GM12874 (cell line): ENCODE measurements at regions not wholly inside any gene's neighbourhood (a gene's known extent, or its start where the extent isn't known, plus 50 kb on each side); places are given as distances from the start of the nearest gene placed in this dataset.

ENCODE experiments used
- TF ChIP-seq, protein P1 (sequence below): IDR thresholded peaks from 2 replicates; pipeline ENCODE4 v1.5.1; 2011; ENCODE audit warnings: low read depth, mild to moderate bottlenecking, control low read depth, low read length, moderate library complexity; ENCODE audit not compliant: insufficient read depth

DNA sequence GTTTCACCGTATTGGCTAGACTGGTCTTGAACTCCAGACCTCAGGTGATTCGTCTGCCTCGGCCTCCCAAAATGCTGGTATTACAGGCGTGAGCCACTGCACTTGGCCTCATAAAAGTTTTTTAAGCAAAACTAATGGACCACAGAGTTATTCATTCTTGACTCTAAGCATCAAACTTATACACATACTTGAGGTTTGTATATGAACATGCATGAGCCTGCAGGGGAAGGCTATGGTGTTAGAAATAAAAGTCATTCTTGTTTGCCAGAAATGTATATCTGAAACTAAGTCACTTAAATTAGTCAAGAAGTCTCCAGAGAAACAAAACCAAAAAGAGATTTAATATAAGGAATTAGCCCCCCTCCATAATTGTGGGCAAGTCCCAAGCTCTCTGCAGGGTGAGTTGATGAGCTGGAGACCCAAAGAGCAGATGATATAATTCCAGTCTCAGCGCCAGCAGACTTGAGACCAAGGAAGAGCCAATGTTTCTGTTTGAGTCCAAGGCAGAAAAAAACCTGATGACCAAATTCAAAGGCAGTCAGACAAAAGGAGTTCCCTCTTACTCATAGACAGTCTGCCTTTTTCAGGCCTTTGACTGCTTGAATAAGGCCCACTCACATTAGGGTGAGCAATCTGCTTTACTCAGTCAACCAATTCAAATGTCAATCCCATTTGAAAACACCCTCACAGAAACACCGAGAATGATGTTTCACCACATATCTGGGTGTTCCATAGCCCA lies 69.0 kb upstream of the DSG1 start:
- TF ChIP-seq, protein P1, sequence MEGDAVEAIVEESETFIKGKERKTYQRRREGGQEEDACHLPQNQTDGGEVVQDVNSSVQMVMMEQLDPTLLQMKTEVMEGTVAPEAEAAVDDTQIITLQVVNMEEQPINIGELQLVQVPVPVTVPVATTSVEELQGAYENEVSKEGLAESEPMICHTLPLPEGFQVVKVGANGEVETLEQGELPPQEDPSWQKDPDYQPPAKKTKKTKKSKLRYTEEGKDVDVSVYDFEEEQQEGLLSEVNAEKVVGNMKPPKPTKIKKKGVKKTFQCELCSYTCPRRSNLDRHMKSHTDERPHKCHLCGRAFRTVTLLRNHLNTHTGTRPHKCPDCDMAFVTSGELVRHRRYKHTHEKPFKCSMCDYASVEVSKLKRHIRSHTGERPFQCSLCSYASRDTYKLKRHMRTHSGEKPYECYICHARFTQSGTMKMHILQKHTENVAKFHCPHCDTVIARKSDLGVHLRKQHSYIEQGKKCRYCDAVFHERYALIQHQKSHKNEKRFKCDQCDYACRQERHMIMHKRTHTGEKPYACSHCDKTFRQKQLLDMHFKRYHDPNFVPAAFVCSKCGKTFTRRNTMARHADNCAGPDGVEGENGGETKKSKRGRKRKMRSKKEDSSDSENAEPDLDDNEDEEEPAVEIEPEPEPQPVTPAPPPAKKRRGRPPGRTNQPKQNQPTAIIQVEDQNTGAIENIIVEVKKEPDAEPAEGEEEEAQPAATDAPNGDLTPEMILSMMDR = no peak

DNA sequence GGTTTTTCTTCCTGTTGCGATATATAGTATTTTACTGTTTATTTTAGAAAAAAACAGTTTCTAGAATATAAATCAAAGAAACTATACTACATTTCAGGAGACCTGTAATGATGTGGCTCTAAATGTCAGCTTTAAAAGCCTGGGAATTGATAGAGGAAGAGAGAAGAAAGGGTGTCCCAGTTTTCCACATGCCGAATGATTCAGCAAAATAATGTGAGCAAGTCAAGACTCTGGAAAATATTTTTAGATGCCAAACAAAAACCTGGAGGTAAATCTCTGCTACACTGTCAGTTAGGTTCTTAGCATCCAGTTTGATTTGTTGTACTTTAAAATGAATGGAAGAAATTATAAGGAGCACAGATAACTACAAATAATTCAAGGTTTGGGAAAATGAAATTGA lies 67.1 kb upstream of the DSG1 start:
- TF ChIP-seq, protein P1 = no peak

DNA sequence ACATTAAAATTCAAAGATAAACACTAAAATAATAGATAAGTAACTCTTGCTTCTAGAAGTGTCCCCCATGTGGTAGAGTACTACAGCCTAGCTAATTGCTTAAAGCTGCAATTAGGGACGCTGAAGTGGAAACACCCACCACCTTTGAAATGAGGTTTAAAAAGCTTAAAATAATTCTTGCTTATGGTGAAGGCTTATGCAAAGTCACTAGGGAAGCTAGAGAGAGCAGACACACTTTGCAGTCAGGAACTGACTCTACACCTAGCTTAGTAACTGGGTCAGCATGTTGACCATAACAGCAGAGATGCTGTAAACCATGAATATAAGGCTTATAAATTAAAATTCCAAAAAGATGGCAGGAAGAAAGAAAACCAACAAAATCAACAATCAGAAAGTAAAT lies 65.4 kb upstream of the DSG1 start:
- TF ChIP-seq, protein P1 = no peak

DNA sequence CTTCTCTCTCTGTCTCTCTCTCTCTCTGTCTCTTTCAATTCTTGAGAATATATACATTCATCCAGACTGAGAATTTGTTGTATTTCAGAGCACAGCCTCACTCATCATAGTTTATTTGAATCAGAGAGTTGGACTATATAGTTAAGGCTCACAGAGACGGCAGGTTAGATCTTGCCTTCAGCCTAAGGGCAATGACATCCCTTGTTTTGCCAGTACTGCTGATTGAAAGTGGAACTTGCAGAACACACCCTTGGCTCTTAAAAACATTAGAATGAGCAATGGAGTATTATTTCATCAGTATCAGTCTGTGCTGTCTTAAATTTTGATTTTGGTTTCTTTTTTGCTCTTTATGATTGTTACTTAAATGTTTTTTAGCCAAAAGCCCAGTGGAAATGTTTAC lies 62.0 kb upstream of the DSG1 start:
- TF ChIP-seq, protein P1 = no peak

DNA sequence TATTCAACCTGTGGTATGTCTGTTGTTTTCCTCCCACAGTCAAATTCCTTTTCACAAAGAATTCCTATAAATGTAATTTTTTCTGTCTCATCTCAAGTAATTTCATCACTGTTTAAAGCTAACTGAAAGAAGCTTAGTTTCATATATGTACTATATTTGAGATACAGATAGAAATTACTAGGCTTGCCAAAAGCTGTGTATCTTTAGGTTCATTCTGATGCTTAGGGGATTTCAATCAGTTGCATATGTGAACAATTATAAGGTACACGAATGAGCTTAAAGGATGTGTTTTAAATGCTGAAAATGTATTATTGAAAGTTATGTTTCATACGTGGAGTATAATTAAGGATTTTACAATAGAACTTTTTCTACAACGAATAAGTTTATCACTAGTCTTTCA lies 59.2 kb upstream of the DSG1 start:
- TF ChIP-seq, protein P1 = no peak

DNA sequence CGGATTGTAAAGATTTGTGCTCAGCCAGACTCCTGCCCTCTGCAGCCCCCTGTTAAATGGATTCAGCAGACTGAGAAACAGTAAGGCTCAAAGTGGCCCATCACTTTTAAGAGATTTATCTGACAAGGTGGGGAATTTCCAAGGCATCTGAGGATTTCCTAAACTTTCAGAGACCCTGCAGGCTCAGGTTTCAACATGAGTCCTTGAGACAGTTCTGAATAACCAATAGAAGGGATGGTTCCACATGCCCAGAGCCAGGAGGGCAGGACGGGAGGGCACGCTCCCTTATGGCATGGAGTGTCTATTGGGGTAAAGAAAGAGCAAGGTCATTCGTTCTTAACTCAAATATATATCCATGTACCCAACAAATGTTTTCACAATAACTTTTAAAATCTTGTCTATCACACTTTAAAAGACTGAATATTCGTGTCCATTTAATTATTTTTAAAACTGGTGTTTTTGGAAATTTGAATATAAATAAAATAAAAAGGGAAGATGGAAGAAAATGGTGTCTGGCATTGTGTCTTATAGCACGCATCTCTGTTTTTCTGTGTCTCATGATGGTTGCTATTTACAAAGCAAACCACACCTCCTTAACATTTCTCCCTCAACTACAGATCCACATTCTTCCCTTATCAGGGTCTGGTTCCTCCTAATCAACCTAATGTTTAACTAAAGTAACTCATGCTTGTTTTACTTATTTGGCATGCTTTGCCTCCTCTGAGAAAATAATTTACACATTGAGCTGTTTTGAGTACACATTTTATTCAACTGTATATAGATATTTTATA lies 56.0 kb upstream of the DSG1 start:
- TF ChIP-seq, protein P1 = no peak

DNA sequence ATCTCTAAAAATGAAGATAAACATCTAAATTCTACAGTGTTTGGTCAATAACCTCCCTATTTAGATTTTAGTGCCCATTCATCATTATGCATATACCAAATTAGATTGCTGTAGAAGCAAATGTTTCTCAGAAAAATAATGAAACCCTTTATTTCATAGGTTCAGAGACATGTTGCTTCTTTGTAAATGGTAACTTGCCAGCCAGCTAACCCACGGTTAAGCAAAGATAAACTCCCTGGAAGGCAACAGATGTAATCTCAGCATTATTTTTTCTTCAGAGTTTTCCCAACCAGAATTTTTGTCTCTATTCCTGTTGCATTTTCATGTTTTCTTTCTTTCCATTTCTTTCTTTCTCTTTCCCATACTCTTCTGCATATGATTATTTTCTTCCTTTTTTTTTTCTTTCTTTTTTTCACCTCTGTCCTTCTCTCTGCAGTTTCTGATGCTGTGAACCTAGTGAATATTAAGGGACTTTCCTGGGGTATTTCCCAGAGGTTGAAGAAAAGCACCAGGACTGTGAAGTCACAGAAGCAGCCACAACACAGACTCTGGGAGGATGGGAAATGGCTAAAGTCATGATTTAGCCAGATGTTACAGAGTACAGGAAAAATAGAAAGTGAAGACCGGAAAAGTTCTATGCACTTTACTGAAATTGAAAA lies 50.0 kb upstream of the DSG1 start:
- TF ChIP-seq, protein P1 = no peak
